BE2C (cell line): ENCODE measurements at regions not wholly inside any gene's neighbourhood (a gene's known extent, or its start where the extent isn't known, plus 50 kb on each side); places are given as distances from the start of the nearest gene placed in this dataset.

ENCODE experiments used
- DNase-seq: peaks from one replicate; pipeline ENCODE4 v3.0.0-alpha.2; 2020
- H3K27me3 ChIP-seq: fragments of 250-450 bp; sonication (Bioruptor Pico); 2 replicates; pipeline ENCODE4 v1.5.1; 2020; ENCODE audit warnings: mild to moderate bottlenecking
- H3K36me3 ChIP-seq: fragments of 250-450 bp; sonication (Bioruptor Pico); 2 replicates; pipeline ENCODE4 v1.5.1; 2020; ENCODE audit warnings: mild to moderate bottlenecking
- H3K4me1 ChIP-seq: fragments of 250-450 bp; sonication (Bioruptor Pico); 2 replicates; pipeline ENCODE4 v1.5.1; 2020
- H3K4me3 ChIP-seq: 2 replicates; pipeline ENCODE4 v1.5.1; 2011; ENCODE audit warnings: low read depth, low read length
- H3K9me3 ChIP-seq: fragments of 250-450 bp; sonication (Bioruptor Pico); 2 replicates; pipeline ENCODE4 v1.5.1; 2020
- CTCF ChIP-seq: IDR thresholded peaks from 2 replicates; pipeline ENCODE4 v1.5.1; 2012; ENCODE audit warnings: mild to moderate bottlenecking, low read depth, low read length

GRCh38 chr2:57876313-57876712 is 170.3 kb upstream of the VRK2 start:
- Histone ChIP-seq H3K36me3 (no peaks in the 10 kb centered on the region), H3K27me3 (no peaks in the 10 kb centered on the region), H3K4me1 (no peaks in the 10 kb centered on the region), H3K9me3 (no peaks in the 10 kb centered on the region), H3K4me3 (no peak overlapping the region)
- DNase-seq = no peak
- no peak for TF ChIP-seq CTCF

GRCh38 chr2:57877811-57878170 is 168.8 kb upstream of the VRK2 start:
- no peaks in the 10 kb centered on the region for H3K9me3 ChIP-seq
- H3K4me1 ChIP-seq = no peaks in the 10 kb centered on the region
- no peak overlapping the region for H3K4me3 ChIP-seq
- DNase-seq = no peak
- TF ChIP-seq CTCF = no peak
- no peaks in the 10 kb centered on the region for H3K27me3 ChIP-seq
- H3K36me3 ChIP-seq = no peaks in the 10 kb centered on the region

GRCh38 chr2:57878171-57878865 is 168.3 kb upstream of the VRK2 start:
- DNase-seq = no peak
- no peaks in the 10 kb centered on the region for H3K4me1 ChIP-seq
- H3K36me3 ChIP-seq = no peaks in the 10 kb centered on the region
- no peaks in the 10 kb centered on the region for H3K27me3 ChIP-seq
- TF ChIP-seq CTCF = no peak
- H3K9me3 ChIP-seq = no peaks in the 10 kb centered on the region
- H3K4me3 ChIP-seq = no peak overlapping the region

GRCh38 chr2:57878866-57879210 is 167.8 kb upstream of the VRK2 start:
- DNase-seq = no peak
- Histone ChIP-seq H3K27me3 (no peaks in the 10 kb centered on the region), H3K4me1 (no peaks in the 10 kb centered on the region), H3K36me3 (no peaks in the 10 kb centered on the region), H3K4me3 (no peak overlapping the region), H3K9me3 (no peaks in the 10 kb centered on the region)
- TF ChIP-seq CTCF = no peak

- H3K4me1 ChIP-seq = no peaks in the 10 kb centered on the region
- no peaks in the 10 kb centered on the region for H3K36me3 ChIP-seq
- H3K27me3 ChIP-seq = no peaks in the 10 kb centered on the region
- no peaks in the 10 kb centered on the region for H3K9me3 ChIP-seq
- H3K4me3 ChIP-seq = no peak overlapping the region
- no peak for TF ChIP-seq CTCF
- no peak for DNase-seq
Observed at GRCh38 chr2:57880446-57880845, 166.2 kb upstream of the VRK2 start.

- no peak for DNase-seq
Observed at GRCh38 chr2:57880967-57881366, 165.6 kb upstream of the VRK2 start.

More at GRCh38 chr2:57880967-57881366, 165.6 kb upstream of the VRK2 start:
- TF ChIP-seq CTCF = no peak
- no peaks in the 10 kb centered on the region for H3K4me1 ChIP-seq
- H3K9me3 ChIP-seq = no peaks in the 10 kb centered on the region
- no peak overlapping the region for H3K4me3 ChIP-seq
- H3K36me3 ChIP-seq = no peaks in the 10 kb centered on the region
- no peaks in the 10 kb centered on the region for H3K27me3 ChIP-seq
